OCI-LY1 (cell line): ENCODE measurements at regions not wholly inside any gene's neighbourhood (a gene's known extent, or its start where the extent isn't known, plus 50 kb on each side); places are given as distances from the start of the nearest gene placed in this dataset.
"Not testable (repeated sequence)": the region's sequence is repeated elsewhere in the genome, so short reads cannot be mapped to it uniquely, and the experiment has no call there.

Experiments used
- H2AFZ ChIP-seq: fragments of 200-600 bp; sonication (generic), shearing (Covaris generic); 2 replicates; pipeline ENCODE4 v1.6.0; 2014; ENCODE audit warnings: antibody characterized with exemption, mild to moderate bottlenecking, low read length
- H3F3A ChIP-seq: fragments of 200-600 bp; sonication (generic), shearing (Covaris generic); 2 replicates; pipeline ENCODE4 v1.6.0; 2014; ENCODE audit warnings: mild to moderate bottlenecking, antibody characterized with exemption, low read length, moderate library complexity; ENCODE audit not compliant: insufficient read depth
- H3K27ac ChIP-seq: fragments of 200-600 bp; sonication (generic); 2 replicates; pipeline ENCODE4 v1.5.1; 2014; ENCODE audit warnings: low read length, mixed run types, mild to moderate bottlenecking, low read depth; ENCODE audit not compliant: poor library complexity, severe bottlenecking
- H3K27me3 ChIP-seq: fragments of 200-600 bp; sonication (generic); 2 replicates; pipeline ENCODE4 v1.6.0; 2014; ENCODE audit warnings: antibody characterized with exemption, mild to moderate bottlenecking, low read length, moderate library complexity; ENCODE audit not compliant: insufficient read depth
- H3K36me3 ChIP-seq: fragments of 200-600 bp; sonication (generic); 2 replicates; pipeline ENCODE4 v1.6.1; 2014; ENCODE audit warnings: mild to moderate bottlenecking, antibody characterized with exemption, low read length, moderate library complexity, mixed read lengths; ENCODE audit not compliant: insufficient read depth
- H3K4me1 ChIP-seq: fragments of 200-600 bp; sonication (generic); 2 replicates; pipeline ENCODE4 v1.5.1; 2014; ENCODE audit warnings: mild to moderate bottlenecking, low read length, moderate library complexity; ENCODE audit not compliant: insufficient read depth, severe bottlenecking
- H3K4me2 ChIP-seq: fragments of 200-600 bp; sonication (generic), shearing (Covaris generic); 2 replicates; pipeline ENCODE4 v1.6.1; 2014; ENCODE audit warnings: low read length
- H3K4me3 ChIP-seq: fragments of 200-600 bp; sonication (generic); 2 replicates; pipeline ENCODE4 v1.5.1; 2014; ENCODE audit warnings: low read length, low read depth, mild to moderate bottlenecking, mixed read lengths; ENCODE audit not compliant: poor library complexity, severe bottlenecking
- H3K79me2 ChIP-seq: fragments of 200-600 bp; shearing (Covaris generic); 2 replicates; pipeline ENCODE4 v1.6.1; 2016; ENCODE audit warnings: mixed run types, low read length, mixed read lengths; ENCODE audit not compliant: insufficient read depth
- H3K9ac ChIP-seq: fragments of 200-600 bp; sonication (generic), shearing (Covaris generic); 2 replicates; pipeline ENCODE4 v1.6.1; 2014; ENCODE audit warnings: mild to moderate bottlenecking, low read length, mixed read lengths
- H3K9me2 ChIP-seq: fragments of 200-600 bp; sonication (generic), shearing (Covaris generic); 2 replicates; pipeline ENCODE4 v1.6.1; 2014; ENCODE audit warnings: low read depth, mild to moderate bottlenecking, low read length, mixed read lengths
- H3K9me3 ChIP-seq: fragments of 200-600 bp; shearing (Covaris generic); 2 replicates; pipeline ENCODE4 v1.6.1; 2014; ENCODE audit warnings: low read length, mixed read lengths
- H4K20me1 ChIP-seq: fragments of 200-600 bp; sonication (generic), shearing (Covaris generic); 2 replicates; pipeline ENCODE4 v1.6.0; 2016; ENCODE audit warnings: mild to moderate bottlenecking, low read length; ENCODE audit not compliant: insufficient read depth
- CTCF ChIP-seq: fragments of 200-600 bp; sonication (generic), shearing (Covaris generic); IDR thresholded peaks from 2 replicates; pipeline ENCODE4 v1.5.1; 2017; ENCODE audit warnings: mild to moderate bottlenecking, antibody characterized with exemption, low read length, moderate library complexity, mixed read lengths
- EZH2 ChIP-seq: fragments of 200-600 bp; sonication (generic), shearing (Covaris generic); IDR thresholded peaks from 2 replicates; pipeline ENCODE4 v1.8.0; 2017; ENCODE audit warnings: borderline replicate concordance, mixed run types, mild to moderate bottlenecking, antibody characterized with exemption, low read length, moderate library complexity, mixed read lengths

DNA sequence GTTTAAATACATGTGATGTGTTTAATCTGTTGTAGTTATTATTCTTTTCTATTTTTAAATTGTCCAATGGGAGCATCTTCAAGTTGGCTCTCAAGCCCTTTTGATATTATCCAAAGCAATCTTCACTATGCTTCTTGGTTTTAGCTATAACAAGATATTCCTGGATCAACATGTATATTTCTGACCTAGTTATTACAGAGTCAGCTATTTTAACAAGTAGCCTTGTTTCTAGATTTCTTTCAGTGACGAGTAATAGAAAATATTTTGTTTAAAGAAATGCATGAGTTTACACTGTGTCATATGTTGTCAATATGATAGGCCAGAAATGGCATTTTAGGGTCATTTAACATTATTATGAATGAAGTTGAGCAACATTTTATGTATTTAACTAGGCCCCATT lies 421.8 kb upstream of the MAP2 start:
- TF ChIP-seq CTCF (no peak), EZH2 (no peak)
- H3K4me2 ChIP-seq: no peak overlapping the region
- no peaks in the 10 kb centered on the region for H3K36me3 ChIP-seq
- H3K4me1 ChIP-seq: no peaks in the 10 kb centered on the region
- H3F3A ChIP-seq: no peaks in the 10 kb centered on the region
- no peak overlapping the region for H3K27ac ChIP-seq
- no peaks in the 10 kb centered on the region for H3K79me2 ChIP-seq
- no peaks in the 10 kb centered on the region for H4K20me1 ChIP-seq
- peaks cover 2% of the 10 kb centered on the region; the same call in 1 of the 2 replicates for H3K9me3 ChIP-seq
- no peak overlapping the region for H2AFZ ChIP-seq
- H3K27me3 ChIP-seq: no peaks in the 10 kb centered on the region
- no peaks in the 10 kb centered on the region for H3K9me2 ChIP-seq
- no peak overlapping the region for H3K4me3 ChIP-seq
- H3K9ac ChIP-seq: no peak overlapping the region

DNA sequence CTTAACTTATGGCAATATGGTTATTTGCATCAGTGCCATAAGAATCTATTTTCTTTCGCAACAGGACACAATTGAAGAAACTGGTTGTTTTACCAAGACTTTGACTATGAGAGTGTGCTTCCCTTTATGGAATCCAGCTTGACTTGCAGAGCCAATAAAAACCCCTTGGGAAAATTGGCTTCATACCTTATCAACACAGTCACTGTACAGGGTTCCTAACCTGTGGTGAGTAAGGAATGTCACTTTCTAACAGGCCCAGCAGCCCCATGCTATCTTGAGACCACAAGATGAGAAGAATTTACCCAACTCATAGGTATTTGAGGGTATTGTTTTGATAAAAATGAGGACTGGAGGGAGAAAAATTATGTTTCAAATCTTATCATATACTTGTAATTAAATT lies 418.5 kb upstream of the MAP2 start:
- H3K27ac ChIP-seq: no peak overlapping the region
- no peaks in the 10 kb centered on the region for H3F3A ChIP-seq
- TF ChIP-seq CTCF (no peak), EZH2 (no peak)
- H3K4me3 ChIP-seq: no peak overlapping the region
- no peaks in the 10 kb centered on the region for H3K27me3 ChIP-seq
- no peaks in the 10 kb centered on the region for H3K79me2 ChIP-seq
- H3K9me3 ChIP-seq: peaks cover 2% of the 10 kb centered on the region; the same call in 1 of the 2 replicates
- H4K20me1 ChIP-seq: no peaks in the 10 kb centered on the region
- no peak overlapping the region for H2AFZ ChIP-seq
- H3K4me2 ChIP-seq: no peak overlapping the region
- H3K9me2 ChIP-seq: no peaks in the 10 kb centered on the region
- no peak overlapping the region for H3K9ac ChIP-seq
- no peaks in the 10 kb centered on the region for H3K36me3 ChIP-seq
- H3K4me1 ChIP-seq: no peaks in the 10 kb centered on the region

- no peaks in the 10 kb centered on the region for H3K27me3 ChIP-seq
- no peak for TF ChIP-seq EZH2
- TF ChIP-seq CTCF: no peak
- H2AFZ ChIP-seq: no peak overlapping the region
Observed at GRCh38 chr2:209008636-209009287, 415.1 kb upstream of the MAP2 start.

GRCh38 chr2:209018633-209019032 lies 405.2 kb upstream of the MAP2 start:
- not testable (repeated sequence) for H3K4me2 ChIP-seq, H3K9me2 ChIP-seq, H3K27ac ChIP-seq, H3K4me1 ChIP-seq, H4K20me1 ChIP-seq, H3K36me3 ChIP-seq, H3F3A ChIP-seq, H2AFZ ChIP-seq, H3K79me2 ChIP-seq, H3K9ac ChIP-seq, H3K4me3 ChIP-seq, H3K27me3 ChIP-seq, H3K9me3 ChIP-seq

More at GRCh38 chr2:209008636-209009287, 415.1 kb upstream of the MAP2 start:
- H3K9me2 ChIP-seq: no peaks in the 10 kb centered on the region
- H3K27ac ChIP-seq: no peak overlapping the region
- no peak overlapping the region for H3K4me3 ChIP-seq
- no peaks in the 10 kb centered on the region for H3F3A ChIP-seq
- H4K20me1 ChIP-seq: no peaks in the 10 kb centered on the region
- H3K9ac ChIP-seq: no peak overlapping the region
- no peaks in the 10 kb centered on the region for H3K36me3 ChIP-seq
- no peaks in the 10 kb centered on the region for H3K79me2 ChIP-seq
- no peak overlapping the region for H3K4me2 ChIP-seq
- H3K4me1 ChIP-seq: no peaks in the 10 kb centered on the region
- peaks cover 2% of the 10 kb centered on the region; the same call in 1 of the 2 replicates for H3K9me3 ChIP-seq
